SJSA1 (cell line): ENCODE measurements at regions not wholly inside any gene's neighbourhood (a gene's known extent, or its start where the extent isn't known, plus 50 kb on each side); places are given as distances from the start of the nearest gene placed in this dataset.

Experiments used
- DNase-seq, 2 experiments: peaks; one replicate each; pipeline ENCODE4 v3.0.0-alpha.2; 2015 to 2020; ENCODE audit warnings: low spot score in 2 of 2, low read depth in 1 of 2
- H3K27ac ChIP-seq: fragments of 250-450 bp; sonication (Bioruptor Pico); 2 replicates; pipeline ENCODE4 v1.5.1; 2020; ENCODE audit warnings: mild to moderate bottlenecking, moderate library complexity
- H3K27me3 ChIP-seq: fragments of 250-450 bp; sonication (Bioruptor Pico); replicated peaks from 2 replicates; pipeline ENCODE4 v1.5.1; 2020; ENCODE audit warnings: mild to moderate bottlenecking, moderate library complexity
- H3K36me3 ChIP-seq: fragments of 250-450 bp; sonication (Bioruptor Pico); 2 replicates; pipeline ENCODE4 v1.5.1; 2020; ENCODE audit warnings: mild to moderate bottlenecking
- H3K4me1 ChIP-seq: fragments of 250-450 bp; sonication (Bioruptor Pico); replicated peaks from 2 replicates; pipeline ENCODE4 v1.6.1; 2021; ENCODE audit warnings: mild to moderate bottlenecking
- H3K4me3 ChIP-seq: fragments of 250-450 bp; sonication (Bioruptor Pico); 2 replicates; pipeline ENCODE4 v1.5.1; 2020; ENCODE audit warnings: mild to moderate bottlenecking
- H3K9me3 ChIP-seq: fragments of 250-450 bp; sonication (Bioruptor Pico); replicated peaks from 2 replicates; pipeline ENCODE4 v1.5.1; 2020; ENCODE audit warnings: mild to moderate bottlenecking

GRCh38 chr7:106463851-106464611, 179.2 kb upstream of the NAMPT start:
- Histone ChIP-seq H3K4me3 (no peak overlapping the region), H3K4me1 (no peaks in the 10 kb centered on the region; the same call in 1 of the 2 replicates), H3K27me3 (no peaks in the 10 kb centered on the region), H3K9me3 (no peaks in the 10 kb centered on the region), H3K27ac (no peak overlapping the region), H3K36me3 (no peaks in the 10 kb centered on the region)
- no peak for DNase-seq

DNA sequence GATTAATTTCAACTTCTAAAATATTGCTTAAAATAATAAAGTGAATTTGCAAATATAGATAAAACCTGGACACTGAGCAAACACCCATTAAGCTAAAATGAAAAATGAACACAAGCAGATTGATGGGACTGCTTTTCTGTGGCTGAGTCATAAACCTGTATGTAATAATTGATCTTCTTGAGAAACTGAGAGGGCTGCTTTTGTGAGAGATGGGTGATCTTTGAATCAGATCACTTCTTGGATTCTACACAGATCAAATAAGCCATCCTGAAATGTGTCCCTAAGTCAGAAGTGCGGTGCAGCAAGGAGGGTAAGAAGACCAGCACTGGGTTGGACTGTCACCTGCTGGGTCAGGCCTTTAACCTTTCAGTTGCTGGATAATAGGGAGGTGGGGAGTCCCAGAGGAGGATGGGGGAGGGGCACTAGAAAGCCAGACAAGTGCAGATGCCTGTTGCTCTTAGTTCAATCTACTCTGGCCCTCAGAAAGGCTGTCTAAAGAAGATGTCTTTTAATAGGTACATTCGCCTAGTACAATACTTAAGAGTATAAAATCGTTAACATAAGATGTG, 178.2 kb upstream of the NAMPT start:
- no peak for DNase-seq
- H3K4me3 ChIP-seq: no peak overlapping the region
- H3K4me1 ChIP-seq: no peaks in the 10 kb centered on the region; the same call in 1 of the 2 replicates
- no peaks in the 10 kb centered on the region for H3K27me3 ChIP-seq
- no peak overlapping the region for H3K27ac ChIP-seq
- no peaks in the 10 kb centered on the region for H3K9me3 ChIP-seq
- H3K36me3 ChIP-seq: no peaks in the 10 kb centered on the region

DNA sequence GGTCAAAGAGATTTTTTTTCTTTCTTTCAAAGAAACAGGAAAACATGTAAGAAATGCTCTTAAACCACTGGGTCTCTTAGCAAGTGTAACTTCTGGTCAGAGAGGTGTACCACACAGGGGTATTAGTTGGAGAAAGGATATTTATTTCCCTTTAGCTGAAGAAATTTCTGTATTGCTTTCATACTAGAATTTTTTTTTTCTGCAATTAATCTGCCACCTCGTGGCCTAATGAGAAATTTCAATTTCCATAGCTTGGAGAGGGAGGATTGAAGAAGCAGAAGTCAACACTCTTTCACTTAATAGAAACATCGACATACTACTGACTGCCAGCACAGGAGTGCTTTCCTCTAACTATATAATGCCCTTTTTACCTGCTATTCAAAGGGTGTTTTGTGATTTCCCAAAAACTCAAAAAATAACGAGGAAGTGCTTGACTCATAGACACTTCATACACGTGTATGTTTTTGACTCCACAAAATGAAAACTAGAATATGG, 177.6 kb upstream of the NAMPT start:
- H3K4me3 ChIP-seq: no peak overlapping the region
- no peaks in the 10 kb centered on the region for H3K36me3 ChIP-seq
- no peak overlapping the region for H3K27ac ChIP-seq
- DNase-seq: peak in 1 of 2 experiments; percentile 49
- no peaks in the 10 kb centered on the region for H3K9me3 ChIP-seq
- H3K4me1 ChIP-seq: no peaks in the 10 kb centered on the region; the same call in 1 of the 2 replicates
- no peaks in the 10 kb centered on the region for H3K27me3 ChIP-seq

GRCh38 chr7:106460792-106461254, 176.0 kb upstream of the NAMPT start:
- DNase-seq: no peak
- no peaks in the 10 kb centered on the region for H3K9me3 ChIP-seq
- no peaks in the 10 kb centered on the region for H3K27me3 ChIP-seq
- H3K4me3 ChIP-seq: no peak overlapping the region
- no peaks in the 10 kb centered on the region; the same call in 1 of the 2 replicates for H3K4me1 ChIP-seq
- H3K27ac ChIP-seq: no peak overlapping the region
- H3K36me3 ChIP-seq: no peaks in the 10 kb centered on the region

GRCh38 chr7:106459397-106460072, 174.8 kb upstream of the NAMPT start:
- Histone ChIP-seq H3K9me3 (no peaks in the 10 kb centered on the region), H3K4me3 (no peak overlapping the region), H3K27me3 (no peaks in the 10 kb centered on the region), H3K36me3 (no peaks in the 10 kb centered on the region), H3K27ac (no peak overlapping the region), H3K4me1 (no peaks in the 10 kb centered on the region; the same call in 1 of the 2 replicates)
- no peak for DNase-seq

DNA sequence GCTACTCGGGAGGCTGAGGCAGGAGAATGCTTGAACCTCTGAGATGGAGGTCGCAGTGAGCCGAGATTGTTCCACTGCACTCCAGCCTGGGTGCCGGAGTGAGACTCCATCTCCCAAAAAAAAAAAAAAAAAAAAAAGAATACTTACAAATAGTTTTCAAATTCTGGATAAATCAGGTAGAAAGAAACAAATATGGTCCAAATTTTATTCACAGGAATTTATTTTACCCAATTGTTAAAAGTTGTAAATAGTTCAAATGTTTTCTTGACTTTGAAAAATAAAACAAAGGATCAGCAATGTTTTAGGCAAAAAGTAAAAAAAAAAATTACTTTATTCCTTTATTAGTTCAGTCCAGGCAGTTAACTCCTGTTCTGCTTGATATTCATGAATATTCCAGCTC, 172.9 kb upstream of the NAMPT start:
- no peaks in the 10 kb centered on the region; the same call in 1 of the 2 replicates for H3K4me1 ChIP-seq
- no peak for DNase-seq
- H3K27me3 ChIP-seq: no peaks in the 10 kb centered on the region
- no peak overlapping the region for H3K4me3 ChIP-seq
- H3K27ac ChIP-seq: no peak overlapping the region
- H3K36me3 ChIP-seq: no peaks in the 10 kb centered on the region
- H3K9me3 ChIP-seq: no peaks in the 10 kb centered on the region

DNA sequence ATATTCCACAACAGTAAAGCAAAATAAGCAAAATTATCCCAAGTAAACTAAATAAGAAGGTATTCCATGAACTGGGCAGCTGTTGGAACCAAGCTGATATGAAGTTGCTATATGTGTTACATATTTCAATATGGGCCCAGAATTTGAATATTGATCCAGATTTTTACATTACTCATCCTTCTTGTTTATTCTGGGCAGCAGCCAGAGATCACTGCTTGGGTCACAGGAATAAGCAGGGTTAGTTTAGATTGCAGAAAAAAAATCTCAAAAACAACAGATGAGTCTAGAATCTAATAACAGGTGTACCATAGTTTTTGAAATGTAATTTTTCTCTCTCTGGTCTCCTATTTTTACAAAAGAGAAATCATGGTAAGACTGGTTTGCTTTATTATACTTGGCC, 171.5 kb upstream of the NAMPT start:
- Histone ChIP-seq H3K9me3 (0 out of 2 replicates have a peak, but pooled peaks cover 3% of the 10 kb centered on the region), H3K4me3 (no peak overlapping the region), H3K36me3 (no peaks in the 10 kb centered on the region), H3K27ac (no peak overlapping the region), H3K27me3 (no peaks in the 10 kb centered on the region), H3K4me1 (no peaks in the 10 kb centered on the region; the same call in 1 of the 2 replicates)
- DNase-seq: no peak

DNA sequence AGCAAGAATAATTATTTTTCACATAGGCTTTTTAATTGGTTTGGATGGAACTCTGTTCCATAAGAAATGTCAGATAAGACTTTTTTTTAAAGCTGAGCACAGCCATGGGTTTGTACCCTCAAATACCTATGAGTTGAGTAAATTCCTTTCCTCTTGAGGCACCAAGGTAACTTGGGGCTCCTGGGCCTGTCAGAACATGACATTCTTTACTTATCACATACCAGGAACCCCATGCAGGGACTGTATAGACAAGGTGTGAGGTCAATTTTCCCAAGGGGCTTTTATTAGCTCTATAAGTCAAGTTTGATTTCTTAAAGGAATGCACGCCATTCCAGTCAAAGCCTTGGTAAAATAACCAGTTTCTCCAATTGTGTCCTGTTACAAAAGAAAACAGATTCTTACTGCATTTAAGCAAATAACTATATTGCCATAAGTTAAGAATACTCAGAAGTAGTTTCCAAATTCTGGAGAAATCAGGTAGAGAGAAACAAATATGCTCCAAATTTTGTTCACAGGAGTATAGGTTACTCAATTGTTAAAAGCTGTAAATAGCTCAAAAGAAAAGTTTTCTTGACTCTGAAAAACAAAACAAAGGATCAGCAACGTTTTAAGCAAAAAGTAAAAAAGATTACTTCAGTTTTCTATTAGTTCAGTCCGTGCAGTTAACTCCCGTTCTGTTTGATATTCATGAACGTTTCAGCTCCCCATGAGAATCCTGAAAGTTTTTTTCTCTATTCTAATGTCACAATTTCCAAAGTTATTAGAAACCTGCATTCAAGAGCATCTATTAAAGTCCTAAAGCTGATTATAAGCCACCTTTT, 167.5 kb upstream of the NAMPT start:
- DNase-seq: no peak
- Histone ChIP-seq H3K4me3 (no peak overlapping the region), H3K9me3 (0 out of 2 replicates have a peak, but pooled peaks cover 3% of the 10 kb centered on the region), H3K27me3 (no peaks in the 10 kb centered on the region), H3K27ac (no peak overlapping the region), H3K4me1 (no peaks in the 10 kb centered on the region), H3K36me3 (no peaks in the 10 kb centered on the region)

DNA sequence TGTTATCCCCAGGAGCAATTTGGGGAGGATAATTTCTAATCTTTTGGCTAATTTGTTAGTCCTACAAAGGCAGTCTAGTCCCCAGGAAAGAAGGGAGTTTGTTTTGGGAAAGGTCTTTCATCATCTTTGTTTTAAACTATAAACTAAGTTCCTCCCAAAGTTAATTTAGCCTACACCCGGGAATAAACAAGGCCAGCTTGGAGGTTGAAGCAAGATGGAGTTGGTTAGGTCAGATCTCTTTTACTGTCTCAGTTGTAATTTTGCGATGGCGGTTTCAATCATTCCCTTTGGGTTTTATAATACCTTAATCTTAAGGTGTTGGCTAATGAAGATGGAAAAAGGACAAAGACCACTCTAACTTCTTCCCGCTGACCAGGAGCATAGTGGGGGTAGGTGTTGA, 166.4 kb upstream of the NAMPT start:
- H3K4me3 ChIP-seq: no peak overlapping the region
- no peaks in the 10 kb centered on the region for H3K27me3 ChIP-seq
- H3K36me3 ChIP-seq: no peaks in the 10 kb centered on the region
- 0 out of 2 replicates have a peak, but pooled peaks cover 3% of the 10 kb centered on the region for H3K9me3 ChIP-seq
- H3K27ac ChIP-seq: no peak overlapping the region
- H3K4me1 ChIP-seq: no peaks in the 10 kb centered on the region
- DNase-seq: no peak

DNA sequence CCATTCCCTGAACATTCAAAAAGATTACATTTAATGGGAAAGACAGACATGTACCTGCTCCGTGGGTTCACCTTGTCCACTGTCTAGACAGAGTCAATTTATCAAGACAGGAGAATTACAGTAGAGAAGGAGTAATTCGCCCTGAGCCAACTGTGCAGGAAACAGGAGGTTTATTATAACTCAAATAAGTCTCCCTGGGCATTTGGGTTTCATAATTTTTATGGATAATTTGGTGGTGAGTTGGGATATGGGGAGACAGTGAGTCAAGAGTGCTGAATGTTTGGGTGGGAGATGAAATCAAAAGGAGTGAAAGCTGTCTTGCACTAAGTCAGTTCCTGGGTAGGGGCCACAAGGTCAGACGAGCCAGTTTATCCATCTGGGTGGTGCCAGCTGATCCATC, 165.9 kb upstream of the NAMPT start:
- Histone ChIP-seq H3K9me3 (0 out of 2 replicates have a peak, but pooled peaks cover 3% of the 10 kb centered on the region), H3K27me3 (no peaks in the 10 kb centered on the region), H3K36me3 (no peaks in the 10 kb centered on the region), H3K4me3 (no peak overlapping the region), H3K4me1 (no peaks in the 10 kb centered on the region), H3K27ac (no peak overlapping the region)
- no peak for DNase-seq

DNA sequence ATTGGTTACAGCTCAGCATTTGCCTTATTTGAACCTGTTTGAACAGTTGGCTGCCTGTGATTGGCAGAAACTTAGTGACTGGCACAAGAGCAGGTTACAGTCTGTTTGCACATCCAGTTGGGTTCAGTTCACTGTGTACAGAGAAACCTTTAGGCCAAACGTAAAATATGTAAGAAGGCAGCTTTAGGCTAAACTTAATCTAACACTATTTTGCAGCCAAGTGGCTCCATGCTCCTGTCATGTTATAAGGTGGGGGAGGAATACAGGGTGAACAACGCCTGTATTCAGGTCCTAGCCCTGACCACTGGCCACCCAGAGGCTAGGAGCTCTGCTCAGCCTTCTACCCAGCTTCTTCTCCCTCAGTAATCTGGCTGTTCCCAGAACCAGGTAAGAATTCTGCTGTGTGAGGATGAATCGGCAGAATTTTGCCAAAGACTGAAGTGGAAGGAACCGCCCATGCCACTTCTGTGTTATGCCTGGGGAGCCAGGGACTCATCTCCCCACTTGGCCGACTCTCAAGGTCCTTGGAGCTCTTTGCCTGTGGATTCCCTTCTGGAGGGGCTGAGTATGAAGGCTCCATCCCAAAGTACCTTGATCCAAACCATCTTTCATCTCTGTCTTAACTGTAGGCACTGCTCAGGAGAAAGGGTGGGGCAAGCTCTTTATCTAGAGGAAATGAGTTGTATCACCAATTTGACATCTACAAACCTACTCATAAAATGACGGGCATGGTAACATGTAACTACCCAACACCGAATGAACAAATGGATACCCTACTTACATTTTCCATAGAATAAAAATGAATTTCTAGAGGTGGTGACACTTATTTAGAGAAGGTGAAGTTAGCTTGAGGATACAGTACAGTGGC, 164.4 kb upstream of the NAMPT start:
- H3K27me3 ChIP-seq: no peaks in the 10 kb centered on the region
- 0 out of 2 replicates have a peak, but pooled peaks cover 3% of the 10 kb centered on the region for H3K9me3 ChIP-seq
- H3K27ac ChIP-seq: no peak overlapping the region
- no peak overlapping the region for H3K4me3 ChIP-seq
- no peaks in the 10 kb centered on the region for H3K36me3 ChIP-seq
- DNase-seq: no peak
- H3K4me1 ChIP-seq: no peaks in the 10 kb centered on the region

DNA sequence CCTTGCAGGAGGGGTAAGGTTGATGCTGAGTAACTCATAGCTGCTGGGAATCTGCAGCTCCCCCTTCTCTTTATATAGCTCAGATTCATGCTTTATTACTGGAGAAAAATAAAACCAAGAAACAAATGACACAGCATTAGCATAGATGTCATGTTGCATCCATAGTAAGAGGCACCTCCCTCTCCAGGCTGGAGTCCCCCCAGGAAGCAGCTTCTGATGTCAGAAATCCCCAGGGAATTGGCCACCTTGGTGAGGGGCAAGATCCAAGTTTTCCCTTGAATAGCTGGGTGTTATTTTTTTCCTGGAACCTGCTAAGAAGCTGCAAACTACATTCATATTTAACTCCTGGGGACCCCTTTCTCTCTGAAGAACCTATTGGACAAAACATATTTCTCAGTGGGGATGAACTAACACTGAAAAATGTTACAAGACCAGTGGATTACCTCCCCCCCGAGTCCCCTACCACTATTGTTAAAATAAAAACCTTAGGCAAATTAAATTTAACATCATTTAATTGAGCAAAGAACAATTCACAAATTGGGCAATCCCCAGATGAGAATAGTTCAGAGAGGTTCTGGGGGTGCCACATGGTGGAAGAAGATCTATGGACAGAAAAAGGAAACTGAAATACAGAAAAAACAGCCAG, 163.7 kb upstream of the NAMPT start:
- H3K4me3 ChIP-seq: no peak overlapping the region

More for the DNA sequence above, 163.7 kb upstream of the NAMPT start:
- Histone ChIP-seq H3K27ac (no peak overlapping the region), H3K4me1 (no peaks in the 10 kb centered on the region), H3K27me3 (no peaks in the 10 kb centered on the region), H3K36me3 (no peaks in the 10 kb centered on the region), H3K9me3 (0 out of 2 replicates have a peak, but pooled peaks cover 3% of the 10 kb centered on the region)
- no peak for DNase-seq
